ENCODE measurements at regions not wholly inside any gene's neighbourhood (a gene's known extent, or its start where the extent isn't known, plus 50 kb on each side); places are given as distances from the start of the nearest gene placed in this dataset.

DNA sequence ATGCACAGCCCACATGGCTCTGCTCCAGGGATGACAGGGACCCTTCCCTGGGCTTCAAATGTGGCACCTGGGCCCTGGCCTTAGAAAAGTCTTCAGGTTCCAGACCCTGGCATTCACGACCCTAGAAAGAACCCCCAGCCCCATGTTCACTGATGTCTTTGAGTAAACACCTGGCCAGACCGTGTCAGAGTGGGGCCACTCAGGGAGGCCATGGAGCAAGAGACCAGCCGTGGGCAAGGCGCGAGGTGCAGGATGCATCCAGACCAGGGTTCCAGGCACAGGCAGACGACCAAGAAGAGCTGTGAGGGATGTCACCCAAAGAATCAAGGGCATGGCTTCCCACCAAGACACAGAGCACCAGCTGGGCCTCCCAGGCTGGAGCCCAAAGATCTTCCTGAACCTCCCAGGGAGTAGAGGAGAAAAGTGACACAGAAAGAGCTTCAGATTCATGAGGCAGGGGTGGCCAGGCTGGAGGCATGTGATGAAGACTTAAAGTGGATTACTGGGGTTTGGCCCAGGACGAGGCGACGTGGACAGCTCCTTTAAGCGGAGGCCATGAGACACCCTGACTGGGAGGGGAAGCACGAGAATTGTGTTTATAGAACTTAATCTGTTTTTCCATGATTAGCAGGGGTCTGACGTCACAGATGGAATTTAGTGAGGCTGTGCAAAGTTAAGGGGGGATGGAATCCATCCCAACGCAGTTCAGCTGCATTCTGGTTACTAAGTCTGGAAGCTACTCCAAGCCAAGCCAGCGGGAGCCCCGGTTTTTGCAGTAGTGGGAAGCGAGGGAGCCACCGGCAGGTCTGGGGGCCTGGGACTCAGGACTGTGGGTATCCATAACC lies 61.6 kb downstream of the ARL6IP4 start:
- no peak for DNase-seq (ENCODE audit: low read depth, low spot score)

DNA sequence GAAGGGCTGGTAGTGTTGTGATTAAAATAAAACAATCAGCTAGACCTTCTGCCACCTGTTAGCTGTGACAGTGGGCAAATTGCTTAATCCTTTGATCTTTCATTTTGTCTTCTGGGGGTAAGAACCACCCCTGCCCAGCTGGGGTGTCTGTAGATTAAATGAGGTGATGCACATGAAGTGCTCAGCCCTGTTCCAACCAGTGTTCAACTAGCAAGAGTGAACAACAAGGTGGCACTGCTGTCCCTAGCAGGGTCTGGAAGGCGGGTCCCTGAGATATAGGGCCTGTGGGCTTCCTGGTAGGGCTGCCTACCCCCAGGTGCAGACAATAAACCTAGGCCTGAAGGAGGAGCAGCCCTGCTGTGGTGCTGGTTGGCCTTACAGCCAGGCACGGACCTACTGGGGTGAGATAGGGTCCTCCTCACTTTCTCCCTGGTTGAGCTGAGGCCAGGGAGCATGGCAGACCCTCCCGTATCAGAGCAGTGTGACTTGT lies 60.6 kb downstream of the ARL6IP4 start:
- no peak for DNase-seq (ENCODE audit: low read depth, low spot score)

DNA sequence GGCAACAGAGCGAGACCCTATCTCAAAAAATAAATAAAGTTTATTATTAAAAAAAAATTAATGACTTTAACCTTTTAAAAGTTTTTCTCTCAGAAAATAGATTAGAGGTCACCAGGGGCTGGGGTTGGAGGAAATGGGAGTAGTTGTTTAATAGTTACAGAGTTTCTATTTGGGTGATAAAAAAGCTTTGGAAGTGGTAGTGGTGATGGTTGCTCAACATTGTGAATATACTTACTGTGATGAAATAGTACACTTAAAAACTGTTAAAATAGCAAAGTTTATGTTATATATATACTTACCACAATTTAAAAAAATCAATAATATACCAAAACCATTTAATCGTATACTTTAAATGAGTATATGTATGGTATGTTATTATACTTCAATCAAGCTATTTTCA lies 59.6 kb downstream of the ARL6IP4 start:
- no peak for DNase-seq (ENCODE audit: low read depth, low spot score)

DNA sequence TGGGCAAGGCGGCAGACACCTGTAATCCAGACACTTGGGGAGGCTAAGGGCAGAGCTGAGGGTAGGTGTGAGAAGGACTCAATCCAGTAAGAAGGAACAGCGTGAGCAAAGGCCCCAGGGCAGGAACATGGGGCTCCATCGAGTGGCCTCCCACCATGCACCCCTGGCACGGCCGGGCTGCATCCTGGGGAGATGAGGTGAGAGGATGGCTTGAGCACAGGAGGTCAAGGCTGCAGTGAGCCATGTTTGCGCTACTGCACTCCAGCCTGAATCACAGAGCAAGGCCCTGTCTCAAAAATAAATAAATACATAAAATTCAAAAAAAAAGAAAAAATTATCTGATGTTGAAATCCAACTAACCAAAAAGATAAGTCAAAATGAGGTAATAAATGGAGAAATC lies 58.5 kb downstream of the ARL6IP4 start:
- DNase-seq (ENCODE audit: low read depth, low spot score): no peak

DNA sequence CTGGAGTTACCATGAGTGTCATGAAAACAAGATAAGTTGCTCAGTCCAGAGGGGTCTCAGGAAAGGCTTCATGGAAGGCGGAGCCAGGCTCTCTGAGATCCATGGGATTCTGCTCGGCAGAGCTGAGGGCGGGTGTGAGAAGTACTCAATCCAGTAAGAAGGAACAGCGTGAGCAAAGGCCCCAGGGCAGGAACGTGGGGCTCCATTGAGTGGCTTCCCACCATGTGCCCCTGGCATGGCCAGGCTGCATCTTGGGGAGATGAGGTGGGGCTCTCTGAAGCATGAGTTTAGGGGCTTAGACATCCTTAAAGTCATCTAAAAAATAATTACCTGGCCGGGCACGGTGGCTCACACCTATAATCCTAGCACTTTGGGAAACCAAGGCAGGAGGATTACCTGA lies 58.0 kb downstream of the ARL6IP4 start:
- DNase-seq (ENCODE audit: low read depth, low spot score): no peak

DNA sequence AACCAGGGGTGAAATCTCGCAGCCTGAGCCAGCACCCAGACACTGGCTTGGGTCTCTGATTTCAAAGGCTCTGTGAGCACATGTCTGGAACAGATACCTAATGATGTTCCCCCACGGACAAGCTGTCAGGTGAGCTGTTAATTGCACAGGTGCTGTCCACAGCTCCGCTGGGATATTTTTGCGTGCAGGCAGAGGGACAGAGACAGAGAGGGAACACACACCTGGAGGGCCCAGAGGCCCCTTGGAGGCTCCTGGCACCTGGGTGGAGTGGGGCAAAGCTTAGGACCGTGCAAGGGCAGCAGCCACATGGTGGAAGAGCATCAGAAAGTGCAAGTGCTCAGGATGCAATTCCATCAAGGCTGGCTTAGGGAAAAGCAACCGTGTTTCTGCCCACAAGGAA lies 57.3 kb downstream of the ARL6IP4 start:
- no peak for DNase-seq (ENCODE audit: low read depth, low spot score)

DNA sequence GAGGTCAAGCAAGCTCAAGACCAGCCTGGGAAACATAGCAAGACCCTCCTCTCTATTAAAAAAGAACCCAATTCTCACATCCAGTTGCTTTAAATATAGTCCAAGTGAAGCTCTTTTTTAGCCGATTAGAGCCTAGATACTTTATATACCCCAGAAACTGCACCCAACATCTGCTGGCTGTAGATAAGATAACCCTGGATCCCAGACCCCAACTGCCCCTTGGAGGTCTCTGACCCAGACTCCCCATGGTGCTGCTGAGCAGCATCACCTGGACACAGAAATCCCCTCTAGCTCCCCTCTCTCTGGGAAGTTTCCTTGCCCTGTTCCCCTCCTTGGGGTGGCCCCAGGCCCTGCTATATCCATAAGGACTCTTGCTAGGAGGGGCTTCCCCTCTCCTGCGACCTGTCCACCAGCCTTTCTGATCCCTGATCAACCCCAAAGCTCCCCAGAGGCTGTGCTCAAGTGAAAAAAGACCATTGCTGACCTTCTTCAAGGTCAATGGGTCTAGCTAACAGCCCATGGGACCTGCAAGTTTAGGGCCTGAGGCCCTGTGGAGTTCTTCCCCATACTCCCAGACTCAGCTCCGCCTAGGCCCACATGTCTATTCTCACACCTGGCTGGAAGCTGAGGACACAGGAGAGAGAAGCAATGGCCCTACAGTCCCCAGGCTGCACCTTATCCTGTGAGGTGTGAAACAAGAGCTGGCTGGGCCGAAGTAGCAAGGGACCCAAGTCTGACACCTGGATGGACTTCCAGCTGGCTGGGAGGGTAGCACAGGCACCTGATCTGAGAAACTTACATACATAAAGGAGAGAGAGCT lies 56.2 kb downstream of the ARL6IP4 start:
- DNase-seq (ENCODE audit: low read depth, low spot score): no peak

DNA sequence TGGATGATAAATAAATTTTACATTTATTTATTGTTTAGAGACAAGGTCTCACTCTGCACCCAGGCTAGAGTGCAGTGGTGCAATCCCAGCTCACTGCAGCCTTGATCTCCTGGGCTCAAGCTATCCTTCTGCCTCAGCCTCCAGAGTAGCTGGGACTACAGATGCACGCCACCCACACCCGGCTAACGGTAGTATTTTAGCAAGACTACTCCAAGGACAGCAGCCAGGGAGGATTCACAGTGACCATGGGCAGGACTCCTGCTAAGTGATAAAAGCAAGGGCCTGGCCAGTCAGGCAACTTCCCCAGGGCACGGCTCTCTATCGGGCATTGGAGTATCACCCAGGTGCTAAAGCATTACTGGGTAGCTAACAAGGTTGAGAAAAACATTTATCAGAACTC lies 55.4 kb downstream of the ARL6IP4 start:
- no peak for DNase-seq (ENCODE audit: low read depth, low spot score)

DNA sequence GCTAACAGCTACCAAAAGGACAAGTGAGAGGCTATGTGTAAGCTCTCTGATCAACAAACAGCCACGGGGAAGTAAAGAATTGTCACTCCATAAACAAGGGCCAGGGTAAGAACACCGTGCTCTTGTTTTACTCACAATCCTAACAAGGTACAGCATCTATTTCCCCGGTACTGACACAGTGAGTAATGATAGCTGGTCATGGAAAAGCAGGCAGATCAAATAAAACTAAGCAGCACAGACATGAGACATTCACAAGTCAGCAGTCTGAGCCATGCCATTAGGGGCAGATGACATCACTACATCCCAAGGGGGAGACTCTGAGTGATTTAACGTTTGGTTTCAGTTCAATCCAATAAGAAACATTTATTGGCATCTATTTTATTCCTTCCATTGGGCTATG lies 54.4 kb downstream of the ARL6IP4 start:
- peak; percentile 6 for DNase-seq (ENCODE audit: low read depth, low spot score)

- no peak for DNase-seq (ENCODE audit: low read depth, low spot score)
Measured at GRCh38 chr12:123034022-123034541, 53.6 kb downstream of the ARL6IP4 start.

- no peak for DNase-seq (ENCODE audit: low read depth, low spot score)
Measured at GRCh38 chr12:123033392-123034021, 53.0 kb downstream of the ARL6IP4 start.

- DNase-seq (ENCODE audit: low read depth, low spot score): no peak
Measured at GRCh38 chr12:123032736-123033391, 52.4 kb downstream of the ARL6IP4 start.
